ENCODE measurements at regions not wholly inside any gene's neighbourhood (a gene's known extent, or its start where the extent isn't known, plus 50 kb on each side); places are given as distances from the start of the nearest gene placed in this dataset.
"Not testable (repeated sequence)": the region's sequence is repeated elsewhere in the genome, so short reads cannot be mapped to it uniquely, and the experiment has no call there.

DNA sequence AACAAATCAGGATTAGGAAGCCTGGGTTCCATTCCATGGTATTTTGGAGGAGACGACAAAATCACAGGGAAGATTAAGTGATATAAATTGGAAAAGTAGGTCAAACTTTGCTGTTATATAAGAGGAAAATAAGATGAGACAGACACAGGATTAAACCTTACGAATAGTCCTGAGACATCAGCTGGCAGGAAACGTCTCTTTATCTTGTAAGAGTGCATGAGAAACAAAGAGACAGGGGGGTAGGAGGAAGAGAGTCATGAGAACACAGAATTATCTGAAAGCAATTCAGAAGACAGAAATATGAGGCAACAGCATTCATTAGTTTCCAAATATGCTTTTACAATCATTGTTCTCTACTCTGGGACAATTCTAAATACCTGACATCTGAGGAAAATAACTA lies 310.6 kb upstream of the MIR17HG start:
- no peak for DNase-seq

DNA sequence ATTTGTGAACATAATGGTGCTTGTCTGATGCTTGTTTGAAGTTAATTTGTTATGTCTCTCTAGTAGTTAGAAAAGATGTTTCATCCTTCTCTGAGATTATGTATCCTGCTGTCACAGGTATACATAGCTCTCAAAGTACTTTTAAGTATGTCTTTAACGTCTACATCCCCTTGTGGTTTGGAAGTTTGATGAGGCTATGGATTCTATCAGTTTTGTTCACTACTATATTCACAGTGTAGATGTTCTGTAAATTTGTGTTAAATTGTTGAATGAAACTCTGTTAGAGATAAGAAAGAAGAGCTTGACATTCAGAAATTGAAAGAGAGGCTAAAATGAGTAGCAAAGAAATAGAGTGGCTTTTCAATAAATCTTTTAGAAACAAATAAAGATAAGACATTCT lies 304.6 kb upstream of the MIR17HG start:
- no peak for DNase-seq

DNA sequence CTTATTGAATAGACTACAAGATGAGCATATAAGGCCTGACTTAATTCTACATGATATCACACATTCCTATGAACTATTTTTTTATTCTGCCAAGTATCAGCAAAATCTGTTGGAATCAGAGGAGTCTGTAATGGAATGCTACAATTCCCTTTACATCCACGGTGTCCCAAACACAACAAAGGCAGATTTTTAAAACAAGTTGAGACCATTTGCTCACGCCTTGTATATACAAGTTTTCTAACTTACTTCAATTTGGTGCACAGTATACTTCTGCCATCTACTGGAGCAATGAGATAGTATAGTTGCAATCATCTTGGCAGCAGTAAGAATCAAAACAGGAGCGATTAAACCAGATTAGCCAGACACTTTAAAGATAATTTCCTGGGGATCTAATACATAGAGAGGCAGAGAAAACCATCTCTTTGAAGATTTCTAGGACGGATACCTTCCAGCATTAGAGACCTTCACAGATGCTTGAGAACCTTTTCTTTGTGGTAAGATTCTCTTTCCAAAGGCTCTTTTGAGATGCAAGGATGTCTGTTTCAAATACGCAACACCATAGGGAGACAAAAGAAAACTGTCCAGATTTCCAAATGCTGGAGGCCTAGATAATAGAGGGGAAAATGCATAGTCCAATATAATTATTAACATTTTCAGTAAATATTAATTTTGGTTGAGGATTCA lies 302.0 kb upstream of the MIR17HG start:
- no peak for DNase-seq

DNA sequence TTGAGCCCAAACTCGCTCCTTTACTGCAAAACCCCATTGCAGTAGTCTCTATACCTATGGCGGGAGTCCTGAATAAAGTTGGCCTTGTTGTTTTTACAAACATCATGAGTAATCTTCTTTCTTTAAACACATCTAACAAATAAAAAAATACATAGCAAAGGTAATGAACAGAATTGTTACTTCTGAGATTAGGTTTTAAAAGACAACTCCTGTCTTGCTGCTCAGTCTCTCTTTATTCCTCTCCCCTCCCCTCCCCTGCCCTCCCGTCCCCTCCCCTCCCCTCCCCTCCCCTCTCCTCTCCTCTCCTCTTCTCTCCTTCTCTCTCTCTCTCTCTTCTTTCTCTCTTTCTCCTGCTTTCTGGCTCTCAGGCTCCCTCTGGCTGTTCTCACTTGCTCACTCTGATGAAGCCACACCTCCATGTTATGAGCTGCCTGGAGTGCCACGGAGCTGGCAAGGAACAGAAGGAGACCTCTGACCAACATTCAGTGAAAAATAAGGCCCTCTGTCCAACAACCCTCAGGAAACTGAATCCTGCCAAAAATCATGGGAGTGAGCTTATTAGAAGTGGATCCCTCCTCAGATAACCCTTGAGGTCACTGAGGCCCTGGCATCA lies 300.7 kb upstream of the MIR17HG start:
- DNase-seq: no peak

DNA sequence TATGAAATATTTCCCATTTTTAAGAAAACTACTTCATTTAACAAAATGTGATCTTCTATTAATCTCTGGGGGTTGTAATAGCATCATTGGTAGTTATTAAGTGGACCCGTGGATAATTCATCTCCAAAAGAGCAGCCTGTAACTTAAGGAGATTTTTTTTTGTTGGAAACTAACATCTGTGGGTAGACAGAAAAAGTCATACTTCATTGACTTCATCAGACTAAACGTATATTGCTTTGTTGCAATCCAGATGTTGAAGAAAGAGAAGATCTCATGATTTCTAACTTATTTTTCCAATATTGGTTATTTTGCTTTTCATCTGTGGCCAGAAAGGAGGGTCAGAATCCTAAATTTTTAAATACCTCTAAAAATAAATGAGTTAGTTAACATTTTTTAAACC lies 296.5 kb upstream of the MIR17HG start:
- no peak for DNase-seq

DNA sequence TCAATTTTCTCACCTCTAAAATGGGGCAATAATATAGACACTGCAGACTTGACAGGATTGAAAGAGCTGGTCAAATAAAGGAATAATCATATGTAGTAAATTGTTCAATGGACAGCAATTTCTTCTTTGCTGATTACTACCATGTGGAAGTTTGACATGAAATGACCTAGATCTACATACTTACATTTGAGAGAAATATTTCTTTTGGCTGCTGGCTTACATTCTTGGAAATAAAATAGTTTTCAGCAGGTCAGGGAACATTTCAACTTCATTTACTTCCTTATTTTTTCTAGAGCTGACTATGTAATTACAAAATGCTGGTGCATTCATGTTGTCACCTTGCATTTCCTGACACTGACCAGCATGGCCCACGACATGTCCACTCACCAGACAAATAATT lies 294.6 kb upstream of the MIR17HG start:
- DNase-seq: no peak

DNA sequence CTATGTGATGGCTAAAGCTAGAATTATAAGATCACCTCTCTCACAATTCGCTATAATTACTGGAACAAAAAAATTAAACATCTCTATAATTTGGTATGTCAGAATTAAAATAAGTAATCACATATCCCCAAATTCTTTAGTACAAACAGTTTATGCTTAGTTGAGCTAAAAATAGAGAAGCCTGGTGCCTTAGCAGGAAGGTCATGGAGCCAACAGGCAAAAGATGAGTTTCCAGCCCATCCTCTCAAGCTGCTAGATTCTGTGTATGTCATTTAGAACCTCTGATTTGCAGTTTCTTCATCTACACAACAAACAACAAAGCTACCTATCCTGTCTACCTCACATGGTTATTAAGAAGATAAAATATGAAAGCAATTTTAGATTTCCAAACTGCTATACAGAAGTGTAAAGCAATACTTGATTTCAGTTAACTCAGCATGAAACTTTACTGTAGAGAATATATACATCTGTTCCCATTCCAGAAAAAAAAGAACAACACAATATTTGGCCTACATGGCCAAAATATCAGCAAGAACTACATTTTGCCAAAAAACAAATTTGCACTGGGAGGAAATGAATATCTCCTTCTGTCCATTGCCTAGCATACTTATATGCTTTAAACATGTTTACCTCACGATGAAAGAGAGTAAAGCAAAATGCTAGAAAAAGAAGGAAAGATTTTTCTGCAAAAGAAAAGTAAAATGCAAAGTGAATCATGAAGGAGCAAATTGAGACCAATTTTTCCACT lies 294.0 kb upstream of the MIR17HG start:
- no peak for DNase-seq

DNA sequence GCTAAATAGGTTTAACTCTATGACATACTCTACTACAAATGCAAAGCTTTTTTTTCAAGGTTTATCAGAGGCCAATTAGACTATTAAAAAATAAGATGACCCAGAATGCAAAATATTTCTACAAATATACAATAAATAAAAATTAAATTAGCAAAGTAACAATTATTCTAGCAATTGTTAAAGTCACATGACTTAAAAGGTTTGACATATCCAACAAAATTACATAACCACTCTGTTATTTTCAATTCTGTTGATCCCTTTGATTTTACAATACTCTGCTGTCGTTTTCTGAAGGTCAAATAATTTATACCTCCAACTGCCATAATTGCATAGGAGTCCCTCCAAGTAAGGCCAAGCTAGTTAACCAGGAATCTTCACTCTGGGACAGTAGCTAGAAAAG lies 292.6 kb upstream of the MIR17HG start:
- no peak for DNase-seq

DNA sequence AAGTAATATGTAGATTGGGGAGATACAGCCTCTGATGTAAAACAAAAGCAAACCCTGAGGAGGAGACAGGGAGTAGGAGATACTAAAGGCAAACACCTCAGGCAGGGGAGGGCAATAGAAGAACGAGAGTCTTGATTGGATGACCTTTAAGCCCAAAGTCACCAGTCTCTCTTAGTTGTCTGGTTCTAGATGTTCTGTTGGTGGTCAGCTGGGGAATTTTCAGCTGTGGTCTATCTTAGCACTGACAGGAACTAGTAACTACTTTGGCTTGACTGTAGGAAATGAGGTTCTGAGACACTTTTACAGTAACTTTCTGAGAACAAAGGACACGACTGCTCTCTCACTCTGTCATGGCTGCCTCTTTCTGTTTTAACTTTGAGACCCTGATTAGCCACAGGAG lies 290.7 kb upstream of the MIR17HG start:
- DNase-seq: no peak

DNA sequence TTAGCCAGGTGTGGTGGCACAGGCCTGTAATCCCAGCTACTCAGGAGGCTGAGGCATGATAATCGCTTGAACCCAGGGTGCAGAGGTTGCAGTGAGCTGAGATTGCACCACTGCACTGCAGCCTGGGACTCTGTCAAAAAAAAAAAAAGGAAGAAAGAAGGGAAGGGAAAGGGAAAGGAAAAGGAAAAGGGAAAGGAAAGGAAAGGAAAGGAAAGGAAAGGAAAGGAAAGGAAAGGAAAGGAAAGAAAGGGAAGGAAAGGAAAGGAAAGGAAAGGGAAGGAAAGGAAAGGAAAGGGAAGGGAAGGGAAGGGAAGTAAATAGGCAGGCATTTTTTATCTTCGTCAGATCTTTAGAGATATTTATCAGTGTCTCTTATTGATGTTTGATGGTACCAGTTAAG lies 290.0 kb upstream of the MIR17HG start:
- not testable (repeated sequence) for DNase-seq

DNA sequence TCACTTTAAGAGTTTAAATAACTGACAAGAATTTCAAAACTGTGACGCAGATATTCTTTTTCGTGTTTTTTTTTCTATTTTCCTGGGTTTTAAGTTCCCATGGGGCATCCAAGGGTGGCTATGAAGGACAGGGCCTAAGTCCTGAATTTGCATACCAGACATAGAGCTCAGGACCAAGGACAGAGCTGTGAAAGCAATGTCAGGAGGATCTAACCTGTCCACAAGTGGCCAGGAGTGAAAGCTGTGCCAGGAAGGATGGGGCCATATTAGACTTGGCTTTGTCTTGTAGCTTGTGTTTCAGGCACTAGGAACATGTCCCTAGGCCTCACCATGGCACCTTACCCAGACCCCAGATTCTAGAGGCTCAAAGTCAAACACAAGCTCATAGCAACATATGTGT lies 289.4 kb upstream of the MIR17HG start:
- DNase-seq: no peak

DNA sequence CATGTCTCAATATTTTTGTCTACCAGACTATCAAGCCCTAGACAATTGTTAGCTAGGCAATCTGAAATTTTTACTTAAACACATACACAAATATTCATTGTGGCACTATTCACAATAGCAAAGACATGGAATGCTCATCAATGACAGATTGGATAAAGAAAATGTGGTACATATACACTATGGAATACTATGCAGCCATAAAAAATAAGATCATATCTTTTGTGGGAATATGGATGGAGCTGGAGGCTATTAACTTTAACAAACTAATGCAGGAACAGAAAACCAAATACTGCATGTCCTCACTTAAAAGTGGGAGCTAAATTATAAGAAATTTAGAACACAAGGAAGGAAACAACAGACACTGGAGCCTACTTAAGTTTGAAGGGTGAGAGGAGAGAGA lies 288.6 kb upstream of the MIR17HG start:
- no peak for DNase-seq

DNA sequence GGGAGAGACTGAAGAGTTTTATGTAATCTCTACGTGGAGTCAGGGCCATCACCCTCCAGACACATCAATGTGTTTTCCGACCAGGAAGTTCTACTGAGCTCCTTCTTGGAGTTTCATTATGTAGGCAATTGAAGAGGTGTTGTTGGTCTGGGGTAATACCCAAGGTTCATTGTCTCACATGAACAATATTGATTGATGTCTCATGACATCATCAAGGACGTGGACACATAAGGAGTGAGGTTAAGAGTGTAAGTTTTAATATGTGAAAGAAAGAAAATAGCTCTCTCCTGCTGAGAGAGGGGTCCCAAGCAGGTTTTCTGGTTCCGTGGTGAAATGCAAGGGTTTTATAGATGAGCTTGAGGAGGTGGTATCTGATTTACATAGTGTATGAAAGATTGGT lies 280.7 kb upstream of the MIR17HG start:
- DNase-seq: no peak

DNA sequence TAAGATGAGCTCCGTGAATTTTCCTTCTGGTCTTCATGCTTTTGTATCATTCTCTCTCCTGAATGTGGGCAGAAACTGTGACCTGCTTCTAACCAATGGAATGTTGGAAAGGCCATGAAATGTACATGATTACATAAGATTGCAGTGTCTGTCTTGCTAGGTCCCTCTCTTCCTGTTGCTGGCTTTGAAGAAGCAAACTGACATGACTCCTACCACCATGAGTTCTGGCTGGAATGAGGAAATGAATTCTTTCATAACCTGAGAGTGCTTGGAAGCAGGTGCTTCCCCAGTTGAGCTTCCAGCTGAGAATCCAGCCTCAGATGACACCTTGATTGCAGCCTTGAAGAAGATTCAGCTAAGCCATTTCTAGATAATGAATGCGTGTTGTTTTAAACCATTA lies 275.0 kb upstream of the MIR17HG start:
- DNase-seq: no peak

DNA sequence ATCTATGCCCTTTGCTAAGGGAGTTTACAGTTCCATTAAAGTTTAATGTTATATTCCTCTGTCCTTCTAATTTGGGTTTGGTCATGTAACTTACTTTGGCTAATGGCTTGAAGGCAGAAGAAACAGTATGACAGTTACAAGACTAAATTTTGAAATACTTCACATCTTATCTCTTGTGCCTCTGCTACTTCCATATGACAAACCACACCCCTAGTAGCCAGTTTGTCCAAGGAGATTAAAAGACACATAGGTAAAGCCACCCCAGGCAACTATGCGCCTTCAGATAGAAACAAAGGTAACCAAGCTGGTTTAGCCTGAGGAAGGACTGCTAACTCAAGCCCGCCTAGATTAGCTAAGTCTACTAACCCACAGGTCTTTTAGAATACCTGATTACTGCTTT lies 273.4 kb upstream of the MIR17HG start:
- no peak for DNase-seq

DNA sequence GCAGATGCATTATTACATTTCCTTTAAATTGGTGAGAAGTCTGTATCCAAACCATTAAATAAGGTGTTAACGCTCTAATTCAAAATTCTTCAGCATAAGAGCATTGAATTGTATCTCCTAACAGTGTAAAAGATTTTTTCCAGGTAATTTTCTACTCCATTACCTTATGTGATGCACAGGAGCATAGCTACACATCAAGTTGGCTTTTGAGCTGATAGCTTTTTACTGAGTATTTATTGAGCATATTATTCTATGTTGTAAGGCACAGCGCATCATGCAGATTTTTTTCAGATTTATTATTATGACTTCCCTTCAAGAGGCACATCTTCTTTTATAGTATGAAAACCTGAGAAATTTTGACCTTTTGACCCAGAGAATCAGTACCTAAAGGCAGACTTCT lies 270.7 kb upstream of the MIR17HG start:
- DNase-seq: no peak

DNA sequence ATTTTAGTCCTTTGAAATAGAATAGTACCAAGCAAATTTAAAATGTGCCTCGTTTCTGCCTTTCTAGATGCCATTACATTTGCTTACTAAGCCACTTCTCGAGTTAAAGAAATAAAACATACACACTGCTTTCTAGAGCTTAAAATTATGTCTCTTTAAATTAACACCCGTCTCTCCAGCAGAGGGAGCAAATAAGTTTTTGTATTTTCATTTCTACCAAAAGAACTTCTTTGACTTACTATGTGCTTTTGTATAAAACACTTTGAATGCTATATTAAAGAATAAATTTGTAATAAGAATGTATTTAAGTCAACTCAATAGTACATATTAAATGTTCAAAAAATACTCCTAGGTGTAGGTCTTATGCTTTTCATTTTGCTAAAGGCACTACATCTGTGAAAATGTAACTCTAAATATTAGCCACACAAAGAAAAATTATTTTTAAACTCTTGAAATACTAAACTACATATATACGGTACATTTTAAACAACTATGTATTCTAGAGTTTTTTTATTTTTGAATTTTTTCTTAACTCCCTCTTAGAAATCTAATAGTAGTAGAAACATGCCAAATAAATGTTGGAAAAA lies 269.3 kb upstream of the MIR17HG start:
- DNase-seq: no peak

DNA sequence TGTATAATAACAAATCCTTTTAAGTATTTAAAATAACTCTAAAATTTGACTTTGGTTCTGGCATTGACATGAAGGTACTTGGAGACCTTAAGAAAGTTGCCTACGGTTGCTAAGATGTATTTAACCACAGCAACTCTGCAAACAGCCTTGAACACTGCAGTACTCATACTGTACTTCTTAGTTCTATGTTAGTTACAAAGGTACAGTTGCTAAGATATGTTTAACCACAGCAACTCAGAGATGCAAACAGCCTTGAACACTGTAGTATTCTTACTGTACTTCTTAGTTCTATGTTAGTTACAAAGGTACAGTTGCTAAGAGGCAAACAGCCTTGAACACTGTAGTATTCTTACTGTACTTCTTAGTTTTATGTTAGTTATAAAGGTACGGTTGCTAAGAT lies 268.3 kb upstream of the MIR17HG start:
- DNase-seq: no peak

DNA sequence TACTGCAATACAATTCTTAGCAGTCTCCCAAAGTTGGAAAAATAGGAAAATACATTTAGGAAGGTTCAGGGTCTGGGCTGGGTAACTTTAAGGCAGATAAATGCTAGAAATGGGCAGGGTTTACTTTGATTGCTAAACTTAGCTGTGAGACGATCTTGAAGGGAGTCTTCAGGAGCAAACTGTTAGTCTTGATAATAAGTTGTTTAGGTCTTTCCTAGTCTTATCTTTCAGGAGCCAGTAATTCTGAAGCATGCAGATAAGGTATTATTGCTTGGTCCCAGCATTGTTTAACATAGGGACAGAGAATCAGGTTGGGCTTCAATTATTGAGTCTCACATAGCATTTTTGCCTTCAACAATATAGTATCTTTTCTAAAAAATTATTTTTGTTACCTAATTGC lies 262.4 kb upstream of the MIR17HG start:
- no peak for DNase-seq

DNA sequence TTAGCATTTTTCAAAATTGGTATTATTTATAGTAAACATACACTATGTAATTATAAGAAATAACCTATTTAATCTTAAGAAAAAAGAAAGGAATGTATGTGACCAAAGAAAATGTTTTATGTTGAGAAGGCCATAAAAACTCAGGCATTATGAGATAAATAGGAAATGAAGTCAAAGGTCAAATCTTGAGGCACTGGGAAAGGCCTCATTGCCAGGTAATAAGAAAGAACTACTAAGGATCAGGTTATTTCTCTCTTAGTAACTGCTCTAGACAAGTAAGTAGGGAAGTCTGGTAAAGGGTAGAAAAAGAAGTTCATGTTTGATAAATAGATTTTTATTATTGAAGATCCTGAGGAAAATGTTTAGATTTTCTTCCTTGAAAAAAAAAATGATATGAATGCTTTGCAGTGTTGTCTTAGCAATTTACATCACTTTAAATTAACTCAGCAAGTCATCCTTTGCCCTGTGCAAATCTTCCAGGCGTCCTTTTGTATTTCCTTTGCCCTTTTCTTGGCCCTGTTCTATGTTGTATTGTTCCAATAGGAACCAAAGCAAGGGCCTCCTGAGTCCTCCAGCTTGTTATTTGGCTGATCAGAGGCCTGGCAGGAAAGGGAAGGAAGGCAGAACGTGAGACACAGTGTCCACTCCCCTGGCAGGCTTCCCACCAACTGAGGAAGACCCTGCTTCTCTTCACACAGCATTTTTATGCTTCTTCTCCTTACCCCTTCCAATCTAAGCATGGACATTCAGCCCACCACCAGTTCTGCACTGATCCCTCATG lies 260.4 kb upstream of the MIR17HG start:
- DNase-seq: no peak

DNA sequence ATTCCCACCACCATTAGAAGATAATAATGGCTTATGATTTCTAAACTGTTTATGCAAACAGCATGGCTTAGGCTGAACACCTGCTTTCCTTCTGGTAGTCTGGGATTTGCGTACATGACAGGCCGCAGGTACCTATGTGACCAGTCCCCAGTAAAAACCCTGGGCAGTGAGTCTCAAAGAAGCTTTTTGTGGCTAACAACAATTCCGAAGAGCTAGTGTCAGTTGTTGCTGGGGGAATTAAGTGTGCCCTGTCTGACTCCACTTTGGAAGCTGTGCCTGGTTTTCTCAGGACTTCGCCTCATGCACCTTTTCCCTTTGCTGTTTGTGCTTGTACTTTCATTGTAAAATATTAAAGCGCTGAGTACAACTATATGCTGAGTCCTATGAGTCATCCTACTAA lies 250.2 kb upstream of the MIR17HG start:
- DNase-seq: no peak

DNA sequence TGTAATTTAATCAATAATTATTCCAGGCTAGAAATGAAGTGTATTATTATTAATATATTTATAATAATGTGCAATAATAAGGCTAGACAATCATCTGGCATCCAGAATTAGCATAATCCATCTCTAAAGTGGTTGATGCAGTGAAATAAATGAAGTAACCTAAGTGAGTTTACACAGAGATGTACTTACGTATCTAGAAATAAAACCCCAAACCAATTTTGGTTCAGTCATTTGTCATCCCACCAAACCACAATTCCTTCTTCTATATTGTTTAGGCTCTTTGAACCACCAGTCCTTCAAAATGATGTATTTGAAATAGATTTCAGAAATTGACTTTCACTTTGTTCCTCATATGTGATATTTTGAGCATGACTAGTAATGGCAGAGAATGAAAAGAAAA lies 247.6 kb upstream of the MIR17HG start:
- no peak for DNase-seq

DNA sequence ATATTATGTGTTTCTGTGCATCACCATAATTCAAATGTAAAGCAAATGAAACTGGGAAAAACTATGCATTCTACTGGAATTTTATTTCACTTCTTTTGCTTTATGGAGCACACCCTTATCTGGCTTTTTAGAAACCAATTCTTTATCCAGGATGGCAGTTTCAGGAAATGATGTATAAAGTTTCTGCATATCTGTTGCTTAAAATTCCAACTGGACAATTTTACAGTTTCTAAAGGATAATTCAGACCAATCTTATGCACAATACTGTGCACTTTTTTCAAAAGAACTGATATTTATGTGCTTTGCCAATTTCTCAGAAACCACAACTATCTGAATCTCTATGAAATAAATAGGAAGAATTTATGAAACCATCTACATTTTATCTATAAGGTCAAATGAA lies 246.5 kb upstream of the MIR17HG start:
- DNase-seq: no peak

All from activated CD4-positive, alpha-beta T cell treated with anti-CD3 and anti-CD28 coated beads, Interleukin-2, Interleukin-6, amounts not matched to agents 100 ng/mL and 50 ng/mL, durations not matched to agents 16 hours and 8 hours (primary cell).